GM12865 (cell line): ENCODE measurements at regions not wholly inside any gene's neighbourhood (a gene's known extent, or its start where the extent isn't known, plus 50 kb on each side); places are given as distances from the start of the nearest gene placed in this dataset.

Experiments
- DNase-seq: peaks from one replicate; pipeline ENCODE4 v3.0.0; 2010; ENCODE audit warnings: low read depth
- H3K4me3 ChIP-seq: 2 replicates; pipeline ENCODE4 v1.5.1; 2011; ENCODE audit warnings: mild to moderate bottlenecking, low read depth, low read length, control low read depth
- TF ChIP-seq, protein P1 (sequence below): IDR thresholded peaks from 2 replicates; pipeline ENCODE4 v1.5.1; 2011; ENCODE audit warnings: low read length, control low read depth, low read depth, inconsistent platforms; ENCODE audit not compliant: insufficient read depth; ENCODE audit errors: missing control alignments

- no peak for DNase-seq
- no peak overlapping the region for H3K4me3 ChIP-seq
- TF ChIP-seq, protein P1, sequence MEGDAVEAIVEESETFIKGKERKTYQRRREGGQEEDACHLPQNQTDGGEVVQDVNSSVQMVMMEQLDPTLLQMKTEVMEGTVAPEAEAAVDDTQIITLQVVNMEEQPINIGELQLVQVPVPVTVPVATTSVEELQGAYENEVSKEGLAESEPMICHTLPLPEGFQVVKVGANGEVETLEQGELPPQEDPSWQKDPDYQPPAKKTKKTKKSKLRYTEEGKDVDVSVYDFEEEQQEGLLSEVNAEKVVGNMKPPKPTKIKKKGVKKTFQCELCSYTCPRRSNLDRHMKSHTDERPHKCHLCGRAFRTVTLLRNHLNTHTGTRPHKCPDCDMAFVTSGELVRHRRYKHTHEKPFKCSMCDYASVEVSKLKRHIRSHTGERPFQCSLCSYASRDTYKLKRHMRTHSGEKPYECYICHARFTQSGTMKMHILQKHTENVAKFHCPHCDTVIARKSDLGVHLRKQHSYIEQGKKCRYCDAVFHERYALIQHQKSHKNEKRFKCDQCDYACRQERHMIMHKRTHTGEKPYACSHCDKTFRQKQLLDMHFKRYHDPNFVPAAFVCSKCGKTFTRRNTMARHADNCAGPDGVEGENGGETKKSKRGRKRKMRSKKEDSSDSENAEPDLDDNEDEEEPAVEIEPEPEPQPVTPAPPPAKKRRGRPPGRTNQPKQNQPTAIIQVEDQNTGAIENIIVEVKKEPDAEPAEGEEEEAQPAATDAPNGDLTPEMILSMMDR: no peak
Measured at GRCh38 chr7:125130173-125130572, 200.5 kb upstream of the POT1 start.

DNA sequence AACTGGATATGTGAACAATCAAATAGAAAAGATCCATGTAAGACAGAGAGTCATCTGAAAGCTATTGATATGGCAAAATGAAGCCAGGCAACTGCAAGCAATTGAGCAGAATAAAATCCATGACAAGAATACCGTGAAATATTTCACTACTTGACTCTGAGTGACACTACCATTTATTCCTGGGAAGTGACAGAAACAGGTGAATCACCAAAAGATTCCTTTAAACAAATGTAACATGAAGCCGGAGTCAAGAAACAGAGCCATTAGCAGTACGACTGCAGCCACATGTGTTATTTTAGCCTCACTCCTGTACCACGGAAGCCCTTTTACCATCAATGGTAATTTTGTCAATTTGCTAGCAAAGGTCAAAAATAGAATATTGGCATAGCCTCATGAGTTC lies 197.7 kb upstream of the POT1 start:
- DNase-seq: no peak

DNA sequence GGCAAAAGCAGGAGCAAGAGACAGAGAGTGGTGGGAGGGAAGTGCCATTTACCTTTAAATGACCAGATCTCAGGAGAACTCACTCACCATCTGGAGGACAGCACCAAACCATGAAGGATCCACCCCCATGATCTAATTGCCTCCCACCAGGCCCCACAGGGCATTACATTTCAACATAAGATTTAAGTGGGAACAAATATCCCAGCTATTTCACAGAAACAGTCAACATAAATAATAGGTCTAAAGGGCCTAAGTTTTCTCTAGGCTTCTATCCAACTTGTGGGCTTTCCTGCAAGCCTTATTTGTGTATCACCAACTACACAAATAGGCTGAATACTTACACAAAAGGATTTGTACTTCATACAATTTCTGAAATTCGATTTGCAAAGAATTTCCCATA lies 196.8 kb upstream of the POT1 start:
- TF ChIP-seq, protein P1: no peak
- DNase-seq: no peak
- H3K4me3 ChIP-seq: no peak overlapping the region

More for the DNA sequence above, 197.7 kb upstream of the POT1 start:
- TF ChIP-seq, protein P1: no peak
- H3K4me3 ChIP-seq: no peak overlapping the region

- TF ChIP-seq, protein P1: no peak
- DNase-seq: no peak
- no peak overlapping the region for H3K4me3 ChIP-seq
Measured at GRCh38 chr7:125125315-125125714, 195.7 kb upstream of the POT1 start.

DNA sequence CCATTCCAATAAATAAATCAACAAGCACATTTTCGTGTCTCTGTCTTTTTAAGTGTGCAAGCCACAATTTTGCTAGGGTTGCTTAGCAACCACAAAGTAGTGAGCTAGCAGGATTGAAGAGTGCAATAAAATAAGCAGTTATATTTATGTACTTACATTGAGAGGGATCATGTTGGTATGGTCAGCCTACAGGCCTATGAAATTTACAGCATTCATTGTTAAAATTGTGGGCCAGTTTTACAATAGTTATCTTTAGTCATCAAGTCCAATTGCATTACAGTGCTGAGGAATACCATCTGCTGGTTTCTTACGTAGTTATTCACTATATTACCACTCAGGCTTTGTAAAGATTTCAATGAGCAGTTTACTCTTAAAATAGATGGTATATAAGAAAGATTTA lies 192.5 kb upstream of the POT1 start:
- TF ChIP-seq, protein P1: no peak
- H3K4me3 ChIP-seq: no peak overlapping the region
- no peak for DNase-seq

GRCh38 chr7:125119559-125120115 lies 190.0 kb upstream of the POT1 start:
- TF ChIP-seq, protein P1: no peak
- no peak overlapping the region for H3K4me3 ChIP-seq
- DNase-seq: no peak

- no peak overlapping the region for H3K4me3 ChIP-seq
- TF ChIP-seq, protein P1: no peak
- DNase-seq: no peak
Measured at GRCh38 chr7:125118444-125118843, 188.8 kb upstream of the POT1 start.
